Left hindlimb (tissue), 1 donor: ENCODE measurements at regions not wholly inside any gene's neighbourhood (a gene's known extent, or its start where the extent isn't known, plus 50 kb on each side); places are given as distances from the start of the nearest gene placed in this dataset.
"Not testable (repeated sequence)": the region's sequence is repeated elsewhere in the genome, so short reads cannot be mapped to it uniquely, and the experiment has no call there.

Experiments used
- DNase-seq: peaks from one replicate; pipeline ENCODE4 v3.0.0-alpha.2; 2018

- no peak for DNase-seq
These were observed 175.6 kb upstream of the MYLIP start for GRCh38 chr6:15953152-15953880.

DNA sequence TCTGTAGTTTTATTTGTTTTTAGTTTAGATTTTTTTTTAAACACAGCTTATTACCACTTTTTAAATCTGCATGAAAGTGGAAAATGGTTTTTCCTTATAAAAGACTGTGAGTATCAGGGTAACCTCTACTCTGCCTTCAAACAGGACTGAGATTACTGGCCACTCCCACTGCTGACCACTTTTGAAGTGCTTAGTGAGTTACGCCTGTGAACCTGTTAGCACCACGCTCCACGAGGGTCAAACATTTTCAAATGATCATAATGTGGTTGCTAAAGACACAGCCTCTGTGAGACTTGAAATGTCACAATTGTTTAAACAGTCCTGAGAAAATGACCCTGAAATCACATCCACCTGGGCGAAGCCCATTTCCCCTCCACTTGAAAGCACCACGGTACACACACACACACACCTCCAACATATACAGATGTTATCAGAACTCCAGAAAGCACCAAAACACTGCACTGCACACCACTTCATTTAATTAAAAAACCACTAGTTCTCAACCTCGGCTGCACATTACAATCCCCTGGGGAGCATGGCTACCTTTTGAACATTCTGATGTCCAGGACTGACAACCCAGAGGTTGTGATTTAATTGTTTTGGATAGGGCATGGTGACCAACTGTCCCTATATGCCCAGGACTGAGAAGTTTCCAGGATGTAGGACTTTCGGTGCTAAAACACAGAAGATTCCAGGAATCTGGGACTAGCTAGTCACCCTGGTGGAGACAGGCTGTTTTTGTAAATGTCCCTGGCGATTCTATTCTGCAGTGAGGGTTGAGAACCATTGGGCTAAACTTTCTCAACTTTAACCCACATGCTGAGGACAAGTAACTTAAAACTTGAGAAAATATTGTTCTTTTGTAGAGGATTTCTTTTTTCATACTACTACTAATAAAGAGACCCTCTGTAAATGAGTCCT is 176.4 kb upstream of the MYLIP start:
- DNase-seq, result no peak

DNA sequence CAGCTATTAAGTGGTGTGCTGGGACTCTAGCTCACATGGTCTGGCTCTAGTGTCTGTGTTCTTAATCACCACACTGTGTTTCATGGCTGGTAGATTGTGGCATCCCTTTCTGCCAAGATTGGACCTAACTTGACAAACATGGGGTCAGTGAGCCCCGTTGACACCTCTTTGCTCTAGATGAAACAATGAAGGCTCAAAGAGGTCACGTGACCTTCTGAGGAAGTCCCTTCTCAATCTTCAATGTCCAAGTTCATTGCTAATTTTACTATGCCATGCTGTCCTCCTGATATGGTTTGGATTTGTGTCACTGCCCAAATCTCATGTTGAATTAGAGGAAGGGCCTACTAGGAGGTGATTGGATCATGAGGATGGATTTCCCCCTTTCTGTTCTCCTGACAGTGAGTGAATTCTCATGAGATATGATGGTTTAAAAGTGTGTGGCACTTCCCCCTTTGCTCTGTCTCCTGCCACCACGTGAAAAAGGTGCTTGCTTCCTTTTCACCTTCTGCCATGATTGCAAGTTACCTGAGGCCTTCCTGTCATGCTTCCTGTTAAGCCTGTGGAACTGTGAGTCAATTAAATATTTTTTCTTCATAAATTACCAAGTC is 177.8 kb upstream of the MYLIP start:
- DNase-seq, result no peak

- DNase-seq, result no peak
These were observed 178.9 kb upstream of the MYLIP start for GRCh38 chr6:15949982-15950381.

- DNase-seq, result no peak
These were observed 179.7 kb upstream of the MYLIP start for GRCh38 chr6:15948930-15949900.

GRCh38 chr6:15947923-15948322 is 181.0 kb upstream of the MYLIP start:
- DNase-seq, result no peak

- no peak for DNase-seq
These were observed 181.4 kb upstream of the MYLIP start for GRCh38 chr6:15947436-15947835.

DNA sequence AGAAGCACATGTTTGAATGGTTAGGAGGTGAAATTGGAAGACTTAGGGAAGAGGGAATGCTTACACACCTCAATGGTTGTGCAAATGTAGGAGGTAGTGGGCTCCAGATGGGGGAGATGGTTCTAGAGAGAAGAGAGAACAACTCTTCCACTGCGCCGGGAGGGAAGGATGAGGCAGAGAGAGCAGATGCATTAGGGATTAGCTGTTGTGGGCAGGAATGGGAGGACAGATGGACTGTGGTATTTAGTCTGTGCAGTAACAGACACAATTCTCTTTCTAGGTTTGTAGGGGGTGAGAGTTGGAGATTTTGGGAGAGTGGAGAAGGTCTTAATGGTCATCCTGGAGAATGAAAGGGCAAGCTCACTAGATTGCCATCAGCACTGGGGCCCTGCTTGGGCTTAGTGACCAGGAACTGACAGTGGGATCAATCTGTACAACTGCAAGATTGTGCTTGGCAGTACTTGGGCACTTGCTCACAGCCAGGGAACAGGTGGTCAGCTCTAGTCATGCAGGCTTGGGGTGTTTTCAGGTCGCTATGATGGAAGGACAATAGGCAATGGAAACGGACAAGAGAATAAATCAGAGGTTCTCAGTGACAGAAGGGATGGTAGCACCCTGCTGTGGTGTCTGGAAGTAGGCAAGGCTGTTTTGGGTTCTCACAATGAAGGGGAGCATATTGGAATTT is 182.0 kb upstream of the MYLIP start:
- DNase-seq, result no peak

- no peak for DNase-seq
These were observed 183.2 kb upstream of the MYLIP start for GRCh38 chr6:15945593-15946159.

DNA sequence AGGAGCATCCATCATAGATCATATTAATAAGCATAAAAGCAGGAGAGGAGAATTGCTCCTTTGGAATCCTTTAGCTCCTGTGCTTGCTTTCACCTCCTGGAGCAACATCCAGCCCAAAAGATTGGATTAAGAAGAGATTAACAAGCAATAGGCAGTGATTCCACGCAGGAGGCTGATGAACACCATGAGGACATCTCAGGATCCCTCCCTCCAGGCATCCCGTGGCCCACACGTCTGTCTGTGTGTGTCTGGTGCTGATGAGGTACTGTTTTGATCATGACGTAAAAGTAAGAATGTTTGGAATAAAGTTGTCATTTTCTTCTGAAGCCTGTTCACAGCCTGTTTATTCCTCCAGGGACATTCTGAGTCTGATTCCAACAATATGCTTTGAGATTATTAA is 185.5 kb upstream of the MYLIP start:
- DNase-seq, result no peak

DNA sequence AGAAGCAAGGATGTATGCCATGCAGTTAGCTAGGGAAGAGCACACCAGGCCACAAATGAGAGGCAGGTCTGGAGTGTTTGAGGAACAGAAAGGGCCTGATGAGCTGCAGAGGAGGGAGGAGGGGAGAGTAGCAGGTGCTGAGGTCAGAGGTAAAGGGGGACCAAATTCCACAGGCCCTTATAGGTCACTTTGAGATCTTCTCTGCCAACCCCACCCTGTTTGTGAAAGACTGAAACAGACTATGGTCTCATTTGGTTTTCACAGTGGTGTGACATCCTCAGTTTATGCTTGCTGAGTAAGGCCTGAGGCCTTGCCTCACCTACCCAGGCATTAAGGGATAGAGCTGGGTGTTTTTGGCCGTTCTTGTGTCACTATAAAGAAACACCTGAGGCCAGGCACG is 187.7 kb upstream of the MYLIP start:
- DNase-seq, result no peak

- DNase-seq, result no peak
These were observed 190.8 kb upstream of the MYLIP start for GRCh38 chr6:15938107-15938506.

DNA sequence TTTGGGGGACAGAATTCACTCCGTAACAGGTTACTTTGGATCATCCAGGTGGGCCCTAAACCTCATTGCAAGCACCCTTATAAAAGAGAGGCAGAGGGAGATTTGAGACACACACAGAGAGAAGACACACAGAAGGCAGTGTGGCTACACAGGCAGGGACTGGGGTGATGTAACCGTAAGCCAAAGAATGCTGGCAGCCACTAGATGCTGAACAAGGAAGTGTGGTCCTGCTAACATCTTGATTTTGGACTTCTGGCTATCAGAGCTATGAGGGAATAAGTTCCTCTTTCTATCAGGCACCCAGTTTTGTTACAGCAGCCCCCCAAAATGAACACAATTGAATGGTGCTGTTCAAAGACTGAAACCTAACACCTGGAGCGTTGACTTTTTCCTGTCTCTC is 191.3 kb upstream of the MYLIP start:
- no peak for DNase-seq

DNA sequence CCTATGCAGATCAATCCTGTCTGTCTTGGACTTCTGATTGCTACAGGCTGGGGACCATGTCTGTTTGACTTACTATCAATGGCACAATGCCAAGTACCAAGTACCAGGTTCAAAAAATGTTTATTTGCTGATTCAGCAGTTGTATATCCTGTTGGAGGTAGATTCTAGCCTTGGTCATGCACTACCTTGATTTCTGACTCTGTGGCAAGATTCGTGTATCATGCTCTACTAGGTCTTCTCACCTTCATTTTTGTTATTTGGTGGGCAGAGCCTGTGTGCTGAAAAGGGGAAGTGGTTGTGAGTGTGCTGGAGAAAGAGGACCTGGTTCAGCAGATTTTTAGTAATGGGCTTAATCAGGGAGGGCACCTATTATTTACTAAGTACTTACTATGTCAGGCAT is 192.4 kb upstream of the MYLIP start:
- DNase-seq, result no peak

DNA sequence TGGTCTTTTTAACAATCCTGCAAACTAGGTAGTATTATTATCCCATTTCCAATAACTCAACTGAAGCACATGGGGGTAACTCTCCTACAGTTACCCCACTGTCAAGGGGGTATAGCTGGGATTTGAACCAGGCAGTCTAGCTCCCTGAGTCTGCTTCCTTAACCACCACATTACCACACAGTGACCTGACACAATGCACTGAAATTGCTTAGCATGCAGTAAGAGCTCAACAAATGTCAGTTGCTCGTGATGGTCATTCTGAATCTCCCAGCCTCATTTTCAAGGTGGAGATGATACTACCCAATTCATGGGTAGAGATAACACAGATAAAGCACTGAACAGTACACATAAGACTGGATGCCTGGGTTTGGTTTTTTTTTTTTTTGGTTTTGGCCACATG is 193.2 kb upstream of the MYLIP start:
- no peak for DNase-seq

- not testable (repeated sequence) for DNase-seq
These were observed 197.2 kb upstream of the MYLIP start for GRCh38 chr6:15931697-15932096.

DNA sequence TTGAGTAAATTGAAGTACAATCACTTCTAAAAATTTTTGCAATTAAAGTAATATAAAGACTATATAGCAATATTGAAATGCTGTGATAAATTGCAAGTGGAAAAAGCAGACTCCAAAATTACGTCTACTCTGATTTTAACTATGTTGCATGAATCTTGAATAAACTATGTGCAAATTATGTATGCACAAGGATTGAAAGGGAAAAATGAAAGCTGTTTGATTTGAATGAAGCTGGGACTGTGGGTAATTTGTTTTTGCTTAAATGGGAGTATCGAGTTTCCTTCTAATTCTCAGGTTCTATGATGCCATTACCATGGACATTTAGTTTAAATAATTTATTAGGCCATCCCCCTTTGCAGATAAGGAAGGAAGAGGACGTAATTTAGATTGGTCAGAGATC is 198.7 kb upstream of the MYLIP start:
- no peak for DNase-seq

DNA sequence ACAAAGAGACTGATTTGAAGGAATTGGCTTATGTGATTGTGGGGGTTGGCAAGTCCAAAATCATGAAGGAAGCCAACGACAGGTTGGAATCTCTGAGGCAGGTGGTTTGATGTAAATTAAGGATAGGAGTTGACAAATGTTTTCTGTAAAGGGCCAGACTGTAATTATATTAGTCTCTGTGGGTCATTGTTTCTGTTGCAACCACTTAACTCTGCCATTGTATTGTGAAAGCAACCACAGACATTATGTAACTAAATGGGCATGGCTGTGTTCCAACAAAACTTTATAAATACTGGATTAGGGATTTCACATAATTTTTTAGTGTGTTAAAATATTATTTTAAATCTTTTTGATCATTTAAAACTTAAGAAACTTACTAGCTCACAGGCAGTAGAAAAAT is 199.2 kb upstream of the MYLIP start:
- DNase-seq, result no peak

- DNase-seq, result no peak
These were observed 201.2 kb upstream of the MYLIP start for GRCh38 chr6:15927531-15928225.

DNA sequence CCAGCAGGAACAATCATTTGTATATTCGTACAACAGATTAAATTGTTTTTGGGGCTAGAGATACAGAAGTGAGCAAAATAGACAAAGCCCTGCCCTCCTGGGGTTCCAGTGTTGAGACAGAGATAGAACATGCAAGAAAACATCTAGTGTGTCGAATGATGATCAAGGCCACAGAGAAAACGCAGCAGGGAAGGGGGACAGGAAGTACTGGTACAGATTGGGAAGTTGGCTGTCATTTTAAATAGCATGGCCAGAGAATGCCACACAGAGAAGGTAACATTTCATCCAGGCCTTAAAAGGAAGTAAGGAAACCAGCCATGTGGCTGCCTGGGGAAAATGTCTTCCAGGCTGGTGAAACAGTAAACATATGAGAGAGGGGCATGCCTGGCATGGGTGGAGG is 202.6 kb upstream of the MYLIP start:
- DNase-seq, result no peak

- no peak for DNase-seq
These were observed 204.0 kb upstream of the MYLIP start for GRCh38 chr6:15924893-15925292.
